ENCODE measurements at regions not wholly inside any gene's neighbourhood (a gene's known extent, or its start where the extent isn't known, plus 50 kb on each side); places are given as distances from the start of the nearest gene placed in this dataset.

- no peak for TF ChIP-seq EZH2phosphoT487 (IDR thresholded peaks at IDR 0.05; ENCODE audit: unreplicated experiment)
- TF ChIP-seq EZH2 (IDR thresholded peaks at IDR 0.05; ENCODE audit: low read depth, unreplicated experiment): no peak
- TF ChIP-seq NANOG (IDR thresholded peaks at IDR 0.05; ENCODE audit: borderline replicate concordance): no peak
- TF ChIP-seq ETS1 (IDR thresholded peaks at IDR 0.05): no peak
- TF ChIP-seq CTCF (conservative IDR thresholded peaks at IDR 0.05; ENCODE audit: low read depth in 2 of 2): no peak
Observed at GRCh38 chr22:48389916-48390315, 1437.8 kb downstream of the BRD1 start (continued).

GRCh38 chr22:48382197-48382596 is 1445.5 kb downstream of the BRD1 start:
- H3K27ac Mint-ChIP-seq: no peak overlapping the region
- H3K79me2 ChIP-seq (replicated peaks; ENCODE audit: insufficient read depth): no peaks in the 10 kb centered on the region
- TF ChIP-seq ZNF331 (CRISPR knock-in tag; IDR thresholded peaks at IDR 0.05; ENCODE audit: low read depth): no peak
- no peak for TF ChIP-seq STAT1 (IDR thresholded peaks at IDR 0.05; ENCODE audit: unreplicated experiment)
- TF ChIP-seq NANOG (IDR thresholded peaks at IDR 0.05; ENCODE audit: borderline replicate concordance): no peak
- TF ChIP-seq ETS1 (IDR thresholded peaks at IDR 0.05): no peak
- no peak for TF ChIP-seq REST (IDR thresholded peaks at IDR 0.05; ENCODE audit: unreplicated experiment)
- TF ChIP-seq CREB1 (CRISPR knock-in tag; IDR thresholded peaks at IDR 0.05; ENCODE audit: low read depth): no peak
- TF ChIP-seq JUNB (IDR thresholded peaks at IDR 0.05; ENCODE audit: unreplicated experiment): no peak
- no peak for TF ChIP-seq POLR2AphosphoS5 (IDR thresholded peaks at IDR 0.05; ENCODE audit: low read depth)
- TF ChIP-seq ZNF462 (CRISPR knock-in tag; IDR thresholded peaks at IDR 0.05): no peak

More at GRCh38 chr22:48382197-48382596, 1445.5 kb downstream of the BRD1 start:
- Mint-ChIP-seq H3K4me3 (no peak overlapping the region), H3K27me3 (ENCODE audit: insufficient read depth, low read depth, poor library complexity) (peaks cover 4% of the 10 kb centered on the region), H3K36me3 (ENCODE audit: low read depth) (peaks cover 4% of the 10 kb centered on the region; the same call in 2 of the 3 replicates), H3K4me1 (no peaks in the 10 kb centered on the region; the same call in 2 of the 3 replicates), H3K9me3 (peaks cover 26% of the 10 kb centered on the region)
- no peaks in the 10 kb centered on the region for H3F3A ChIP-seq (replicated peaks; ENCODE audit: low read depth)
- H3K27me3 ChIP-seq (ENCODE audit: insufficient read depth): no peaks in the 10 kb centered on the region
- no peak overlapping the region for H3K4me3 ChIP-seq
- H3K4me2 ChIP-seq: no peak overlapping the region
- no peak for ATAC-seq
- no peaks in the 10 kb centered on the region for H4K20me1 ChIP-seq (replicated peaks; ENCODE audit: insufficient read depth)
- no peaks in the 10 kb centered on the region for H3K36me3 ChIP-seq (ENCODE audit: insufficient read depth)
- no peak overlapping the region for H3K27ac ChIP-seq (ENCODE audit: low read depth)
- H2AFZ ChIP-seq: no peak overlapping the region
- H3K9me2 ChIP-seq (ENCODE audit: insufficient read depth): no peaks in the 10 kb centered on the region
- no peaks in the 10 kb centered on the region for H3K4me1 ChIP-seq (ENCODE audit: insufficient read depth)
- no peak for DNase-seq (ENCODE audit: low spot score)

All from GM23338 (cell line).